ENCODE measurements at regions not wholly inside any gene's neighbourhood (a gene's known extent, or its start where the extent isn't known, plus 50 kb on each side); places are given as distances from the start of the nearest gene placed in this dataset.

DNA sequence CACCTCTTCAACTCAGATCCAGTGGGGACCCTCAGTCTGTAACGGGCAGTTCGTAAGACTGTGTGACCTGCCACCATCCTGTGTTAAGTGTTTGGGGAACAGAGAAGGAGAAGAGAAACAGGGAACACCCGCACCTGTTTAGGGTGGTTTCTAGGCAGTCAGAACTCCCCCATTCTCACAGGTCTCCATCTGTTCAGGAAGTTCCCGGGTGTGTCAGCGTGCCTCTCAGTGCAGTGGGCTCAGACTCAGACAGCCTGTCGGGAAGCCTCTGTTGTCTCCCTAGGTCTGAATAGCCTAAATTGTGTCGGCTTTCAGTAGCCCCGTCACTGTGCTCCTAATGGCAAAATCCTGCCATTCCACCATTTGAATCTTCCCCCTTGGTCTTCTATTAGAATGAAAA, 256.6 kb downstream of the LOXHD1 start:
- TF ChIP-seq POLR2A (IDR thresholded peaks at IDR 0.05) (no peak), EP300 (IDR thresholded peaks at IDR 0.05) (no peak)
- TF ChIP-seq, protein P1, sequence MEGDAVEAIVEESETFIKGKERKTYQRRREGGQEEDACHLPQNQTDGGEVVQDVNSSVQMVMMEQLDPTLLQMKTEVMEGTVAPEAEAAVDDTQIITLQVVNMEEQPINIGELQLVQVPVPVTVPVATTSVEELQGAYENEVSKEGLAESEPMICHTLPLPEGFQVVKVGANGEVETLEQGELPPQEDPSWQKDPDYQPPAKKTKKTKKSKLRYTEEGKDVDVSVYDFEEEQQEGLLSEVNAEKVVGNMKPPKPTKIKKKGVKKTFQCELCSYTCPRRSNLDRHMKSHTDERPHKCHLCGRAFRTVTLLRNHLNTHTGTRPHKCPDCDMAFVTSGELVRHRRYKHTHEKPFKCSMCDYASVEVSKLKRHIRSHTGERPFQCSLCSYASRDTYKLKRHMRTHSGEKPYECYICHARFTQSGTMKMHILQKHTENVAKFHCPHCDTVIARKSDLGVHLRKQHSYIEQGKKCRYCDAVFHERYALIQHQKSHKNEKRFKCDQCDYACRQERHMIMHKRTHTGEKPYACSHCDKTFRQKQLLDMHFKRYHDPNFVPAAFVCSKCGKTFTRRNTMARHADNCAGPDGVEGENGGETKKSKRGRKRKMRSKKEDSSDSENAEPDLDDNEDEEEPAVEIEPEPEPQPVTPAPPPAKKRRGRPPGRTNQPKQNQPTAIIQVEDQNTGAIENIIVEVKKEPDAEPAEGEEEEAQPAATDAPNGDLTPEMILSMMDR (IDR thresholded peaks at IDR 0.05), result no peak
- Histone ChIP-seq H3K4me1 (no peaks in the 10 kb centered on the region), H3K27ac (no peak overlapping the region), H3K4me3 (no peak overlapping the region), H3K9me3 (no peaks in the 10 kb centered on the region), H3K27me3 (no peaks in the 10 kb centered on the region), H3K36me3 (no peaks in the 10 kb centered on the region)
- no peak for DNase-seq (ENCODE audit: low spot score in 2 of 2)
- WGBS, 2 donors, result 78 to 87% methylated on average over 8 of the region's 8 CpGs

DNA sequence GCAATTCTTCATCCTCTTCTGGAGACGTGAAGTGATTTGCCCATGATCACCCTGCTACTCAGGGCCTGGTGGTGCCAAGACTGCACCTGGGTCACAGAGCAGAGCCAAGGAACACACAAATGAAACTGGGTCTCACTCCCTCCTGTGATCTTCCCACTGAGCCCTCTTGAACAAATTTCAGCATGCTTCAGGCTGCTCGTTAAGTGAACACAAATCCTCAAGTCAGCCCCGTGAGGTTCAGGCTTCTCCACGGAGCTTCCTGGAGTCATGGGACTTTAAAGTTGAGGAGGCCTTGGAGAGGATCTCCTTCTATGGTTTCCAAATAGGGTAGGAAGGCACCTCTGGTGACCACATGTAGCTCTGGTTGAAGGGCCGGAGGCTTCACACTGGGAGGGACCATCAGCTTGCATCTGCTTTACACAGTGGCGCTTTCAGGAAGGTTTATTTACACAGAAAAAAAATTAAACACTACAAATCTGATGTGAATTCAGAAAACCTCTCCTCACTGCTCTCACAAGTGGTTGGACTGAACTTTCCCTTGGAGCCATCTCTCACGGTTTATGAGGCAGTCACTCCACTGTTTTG, 255.4 kb downstream of the LOXHD1 start:
- H3K4me1 ChIP-seq, result no peaks in the 10 kb centered on the region
- no peak for DNase-seq (ENCODE audit: low spot score in 2 of 2)
- no peak overlapping the region for H3K4me3 ChIP-seq
- H3K27ac ChIP-seq, result no peak overlapping the region
- WGBS, 2 donors, result 71 to 86% methylated on average over 7 of the region's 7 CpGs
- TF ChIP-seq POLR2A (IDR thresholded peaks at IDR 0.05), result no peak
- TF ChIP-seq, protein P1 (IDR thresholded peaks at IDR 0.05), result no peak
- no peak for TF ChIP-seq EP300 (IDR thresholded peaks at IDR 0.05)
- H3K36me3 ChIP-seq, result no peaks in the 10 kb centered on the region
- no peaks in the 10 kb centered on the region for H3K27me3 ChIP-seq
- no peaks in the 10 kb centered on the region for H3K9me3 ChIP-seq

DNA sequence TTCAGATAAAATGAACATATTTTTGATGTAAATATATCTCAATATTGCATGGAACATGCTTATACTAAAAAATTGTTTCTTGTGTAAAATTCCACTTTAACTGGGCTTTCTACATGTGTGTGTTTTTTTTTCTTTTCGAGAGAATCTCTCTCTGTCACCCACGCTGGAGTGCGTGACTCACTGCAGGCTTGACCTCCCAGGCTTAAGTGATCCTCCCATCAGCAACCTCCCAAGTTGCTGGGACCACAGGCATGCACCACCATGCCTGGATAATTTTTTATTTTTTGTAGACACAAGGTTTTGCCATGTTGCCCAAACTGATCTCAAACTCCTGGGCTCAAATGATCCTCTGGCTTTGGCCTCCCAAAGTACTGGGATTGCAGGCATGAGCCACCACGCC, 254.6 kb downstream of the LOXHD1 start:
- Histone ChIP-seq H3K27me3 (no peaks in the 10 kb centered on the region), H3K27ac (no peak overlapping the region), H3K36me3 (no peaks in the 10 kb centered on the region), H3K9me3 (no peaks in the 10 kb centered on the region), H3K4me1 (no peaks in the 10 kb centered on the region), H3K4me3 (no peak overlapping the region)
- WGBS, 2 donors, result 62 to 65% methylated on average over 4 of the region's 4 CpGs
- DNase-seq (ENCODE audit: low spot score in 2 of 2), result no peak
- TF ChIP-seq, protein P1 (IDR thresholded peaks at IDR 0.05), result no peak
- TF ChIP-seq POLR2A (IDR thresholded peaks at IDR 0.05) (no peak), EP300 (IDR thresholded peaks at IDR 0.05) (no peak)

DNA sequence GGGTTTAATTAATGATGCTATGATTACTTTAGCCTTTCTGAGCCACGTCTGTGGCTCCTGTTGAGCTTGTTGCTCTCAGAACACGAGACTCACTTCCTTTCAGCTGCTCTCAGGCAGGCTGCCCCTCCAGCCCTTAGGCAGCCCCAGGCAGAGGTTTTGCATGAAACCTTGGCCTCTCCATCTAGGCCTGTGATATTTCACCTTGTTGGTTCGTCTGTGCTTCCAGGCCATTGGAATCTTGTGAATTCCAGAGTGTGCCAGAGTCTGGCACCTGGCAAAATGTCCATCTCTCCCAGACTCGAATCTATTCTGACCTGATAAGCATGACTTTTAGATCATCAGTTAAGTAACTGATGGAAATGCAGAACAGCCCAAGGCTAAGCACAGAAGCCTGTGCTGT, 254.1 kb downstream of the LOXHD1 start:
- Histone ChIP-seq H3K9me3 (no peaks in the 10 kb centered on the region), H3K36me3 (no peaks in the 10 kb centered on the region), H3K27me3 (no peaks in the 10 kb centered on the region), H3K27ac (no peak overlapping the region), H3K4me1 (no peaks in the 10 kb centered on the region), H3K4me3 (no peak overlapping the region)
- no peak for TF ChIP-seq EP300 (IDR thresholded peaks at IDR 0.05)
- no peak for TF ChIP-seq POLR2A (IDR thresholded peaks at IDR 0.05)
- TF ChIP-seq, protein P1 (IDR thresholded peaks at IDR 0.05), result no peak
- WGBS, 2 donors, result 74 to 75% methylated on average over 4 of the region's 4 CpGs
- DNase-seq (ENCODE audit: low spot score in 2 of 2), result no peak

DNA sequence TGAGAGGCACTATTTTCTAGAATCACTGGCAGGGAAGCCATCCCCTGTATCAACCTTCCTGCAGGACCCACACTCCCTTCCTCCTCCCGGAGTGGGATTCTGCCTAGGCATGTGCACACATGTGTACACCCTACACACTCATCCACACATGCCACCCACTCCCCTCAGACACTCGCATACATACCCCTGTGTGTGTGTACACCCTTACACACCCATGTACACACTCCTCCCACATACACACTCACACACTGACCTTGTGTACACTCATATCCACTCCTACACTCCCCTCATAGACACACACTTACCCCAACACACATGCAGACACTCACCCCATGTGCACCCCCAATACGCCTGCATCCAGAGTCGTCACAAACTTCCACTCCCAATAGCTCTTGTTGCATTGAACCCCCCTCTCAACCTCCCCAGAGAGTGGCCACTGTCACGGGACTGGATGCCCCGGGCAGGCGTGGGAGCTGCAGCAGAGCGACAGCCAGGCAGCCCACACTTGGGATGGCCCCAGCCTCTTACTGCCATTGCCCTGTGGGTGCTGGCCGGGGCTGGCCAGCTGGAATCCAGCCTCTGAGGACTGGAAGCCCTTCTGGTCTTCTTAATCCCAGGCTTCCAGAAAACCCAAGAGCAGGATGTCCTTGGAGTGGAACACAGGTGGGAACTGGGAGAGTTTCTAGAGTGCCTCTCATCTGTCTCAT, 251.0 kb downstream of the LOXHD1 start:
- no peaks in the 10 kb centered on the region for H3K9me3 ChIP-seq
- no peaks in the 10 kb centered on the region for H3K36me3 ChIP-seq
- WGBS, 2 donors, result 82 to 91% methylated on average over 9 of the region's 9 CpGs
- H3K27me3 ChIP-seq, result no peaks in the 10 kb centered on the region
- no peaks in the 10 kb centered on the region for H3K4me1 ChIP-seq
- no peak overlapping the region for H3K4me3 ChIP-seq
- TF ChIP-seq, protein P1 (IDR thresholded peaks at IDR 0.05), result no peak
- TF ChIP-seq EP300 (IDR thresholded peaks at IDR 0.05) (no peak), POLR2A (IDR thresholded peaks at IDR 0.05) (no peak)
- H3K27ac ChIP-seq, result no peak overlapping the region
- no peak for DNase-seq (ENCODE audit: low spot score in 2 of 2)

Measured in tibial nerve (tissue), 4 donors.